HG03060 (cell line): ENCODE measurements at regions not wholly inside any gene's neighbourhood (a gene's known extent, or its start where the extent isn't known, plus 50 kb on each side); places are given as distances from the start of the nearest gene placed in this dataset.

Experiments
- ATAC-seq: cut with Tn5 transposase; IDR thresholded peaks from one replicate; pipeline ENCODE4 v1.9.1; 2021; ENCODE audit warnings: low read depth, moderate number of reproducible peaks; ENCODE audit not compliant: unreplicated experiment

DNA sequence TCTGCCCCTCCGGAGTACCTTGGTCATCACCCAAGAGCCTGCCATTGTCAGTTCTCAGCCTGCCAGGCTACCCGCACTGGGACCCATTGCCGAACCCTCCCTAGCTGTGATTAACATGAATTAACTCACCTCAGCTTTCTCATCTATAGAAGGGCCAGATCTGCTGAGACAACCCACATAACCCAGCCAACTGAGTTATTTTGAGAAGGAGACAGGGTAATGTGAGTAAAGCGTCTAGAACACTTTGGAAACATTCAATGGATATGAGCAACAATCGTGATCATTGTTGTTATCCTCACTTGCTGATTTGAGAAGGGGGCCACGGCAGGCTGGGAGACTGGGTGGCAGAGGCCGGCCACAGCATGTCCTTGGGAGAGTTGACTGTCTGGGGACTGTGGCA lies 196.8 kb downstream of the GLI2 start:
- no peak for ATAC-seq

DNA sequence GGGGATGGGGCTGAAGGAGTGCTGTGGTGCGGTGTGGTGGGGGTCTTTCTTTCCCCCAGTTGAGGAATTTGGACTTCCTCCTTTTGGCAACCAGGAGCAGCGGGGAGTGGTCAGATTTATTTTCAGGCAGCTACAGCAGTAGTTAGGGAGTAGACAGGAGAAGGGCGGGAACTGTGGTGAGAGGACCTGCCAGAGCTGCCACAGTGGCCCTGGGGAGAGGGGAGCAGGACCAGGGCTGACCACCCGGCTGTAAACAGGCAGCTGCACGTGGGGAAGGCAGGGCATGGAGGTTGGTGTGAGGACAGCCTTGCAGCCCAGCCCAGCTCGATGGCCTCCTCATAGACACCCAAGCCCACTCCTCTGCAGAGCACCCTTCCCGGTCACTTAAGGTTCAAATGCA lies 197.2 kb downstream of the GLI2 start:
- ATAC-seq, result no peak

DNA sequence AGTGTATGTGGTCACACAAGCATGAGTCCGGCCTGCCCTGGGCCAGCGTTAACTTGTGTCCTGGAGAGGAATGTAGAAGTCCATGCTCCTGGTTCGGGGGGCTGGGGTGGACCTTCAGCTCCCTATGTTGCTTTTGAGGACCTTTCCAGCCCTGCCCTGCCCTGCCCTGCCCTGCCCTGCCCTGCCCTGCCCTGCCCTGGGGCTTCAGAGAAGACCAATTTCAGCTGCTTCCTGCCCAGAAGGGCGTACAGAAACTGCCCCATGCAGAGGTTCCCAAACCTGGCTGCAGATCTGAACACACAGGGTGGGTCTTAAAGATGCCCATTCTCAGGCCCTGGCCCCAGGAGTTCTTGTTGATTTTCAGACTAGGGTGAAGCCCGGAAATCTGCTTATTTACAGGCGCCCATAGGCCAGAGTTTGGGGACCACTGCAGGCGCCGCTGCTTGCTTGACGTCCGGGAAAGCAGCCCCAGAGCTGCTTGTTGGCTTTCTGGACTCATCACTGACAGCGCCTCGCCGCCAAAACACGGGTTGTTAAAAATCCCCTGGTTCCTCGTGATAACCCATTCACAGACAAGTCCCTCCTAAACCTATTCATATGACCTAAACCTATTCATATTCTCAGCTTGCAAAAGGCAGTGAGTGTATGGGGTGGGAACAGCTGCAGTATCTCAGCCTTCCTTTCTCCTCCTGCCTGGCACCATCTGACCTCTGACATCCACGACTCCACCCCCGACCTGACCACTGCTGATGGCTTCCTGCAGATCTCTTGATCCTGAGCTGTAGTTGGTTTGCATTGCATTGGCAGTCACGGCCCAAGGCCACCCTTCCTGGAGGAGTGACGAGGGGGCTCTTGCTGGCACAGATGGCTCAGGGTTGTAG lies 198.3 kb downstream of the GLI2 start:
- no peak for ATAC-seq

DNA sequence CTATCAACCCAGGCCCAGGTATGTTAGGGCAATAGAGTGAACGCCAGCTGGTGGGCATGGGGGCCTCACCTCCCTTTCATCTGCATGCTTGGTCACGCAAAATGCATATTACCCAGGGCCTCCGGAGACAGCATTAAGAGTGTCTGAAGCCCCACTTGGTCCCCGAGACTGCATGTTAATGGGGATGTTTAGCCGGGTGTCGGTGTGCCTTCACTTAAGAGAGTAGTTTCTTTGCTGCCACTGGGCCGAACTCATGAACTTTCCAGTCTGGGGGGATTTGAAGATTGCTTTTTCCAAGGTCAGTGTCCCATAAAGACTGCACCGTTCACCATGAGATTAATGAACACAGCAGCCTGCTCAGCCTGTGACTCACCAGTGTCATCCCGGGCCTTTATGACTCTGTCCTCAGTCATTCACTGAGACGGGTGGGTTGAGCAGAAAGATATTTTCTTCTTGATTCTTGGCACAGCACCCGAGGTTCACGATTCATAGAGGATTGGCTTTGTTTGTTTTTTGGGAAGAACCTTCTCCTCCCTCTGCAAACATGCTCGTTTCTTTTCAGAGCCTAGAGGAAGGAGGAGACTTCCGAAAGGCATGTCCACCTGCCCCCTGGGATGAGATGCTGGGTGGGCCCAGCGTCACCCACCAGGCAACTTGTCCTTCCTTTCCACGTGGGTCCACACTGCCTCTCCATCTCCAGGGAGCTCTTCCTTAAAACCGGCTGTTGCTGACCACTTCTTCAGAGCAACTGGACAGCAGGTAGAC lies 199.1 kb downstream of the GLI2 start:
- ATAC-seq, result no peak

DNA sequence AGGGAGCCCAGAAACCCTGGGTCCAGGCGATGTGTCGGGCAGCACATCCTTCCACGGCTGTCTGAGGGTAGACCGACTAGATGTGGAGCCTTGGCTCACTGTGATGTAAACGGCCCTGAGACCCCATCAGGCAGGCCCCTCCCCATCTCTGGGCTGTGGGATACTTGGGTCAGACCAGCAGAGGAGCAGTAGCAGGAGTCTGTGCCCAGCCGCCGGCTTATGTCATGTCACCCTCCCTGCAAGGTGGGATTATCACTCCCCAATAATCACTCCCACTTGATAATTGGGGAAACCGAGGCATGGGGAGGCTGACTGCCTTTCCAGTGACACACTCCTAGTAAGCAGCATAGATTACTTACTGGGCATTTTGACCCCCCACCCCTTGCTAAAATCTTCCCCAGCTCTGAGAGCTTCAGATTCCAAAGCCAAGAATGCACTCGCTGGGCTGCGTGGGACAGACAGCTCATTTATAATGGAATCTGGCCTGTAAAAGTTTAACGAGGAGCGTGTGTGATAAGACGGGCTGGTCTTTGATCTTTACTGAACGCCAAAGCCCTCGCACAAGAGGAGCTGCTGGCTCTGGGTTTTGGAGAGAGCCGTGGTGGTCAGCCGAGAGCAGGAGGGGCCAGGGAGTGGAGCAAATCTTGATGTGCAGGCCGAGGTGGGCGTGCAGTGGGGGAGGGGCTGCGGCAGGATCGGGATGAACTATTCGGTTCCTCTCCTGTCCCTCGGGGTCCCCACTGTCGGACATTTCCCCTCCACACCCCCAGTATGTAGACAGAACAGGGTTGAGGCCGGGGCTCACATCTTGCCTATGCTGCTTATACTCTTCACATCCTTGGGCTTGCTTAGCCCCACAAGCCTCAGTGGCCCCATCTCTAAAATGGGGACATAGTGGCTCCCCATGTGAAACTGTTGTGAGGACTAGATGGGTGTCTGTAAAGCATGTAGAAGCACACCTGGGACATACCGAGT lies 200.0 kb downstream of the GLI2 start:
- ATAC-seq, result no peak

DNA sequence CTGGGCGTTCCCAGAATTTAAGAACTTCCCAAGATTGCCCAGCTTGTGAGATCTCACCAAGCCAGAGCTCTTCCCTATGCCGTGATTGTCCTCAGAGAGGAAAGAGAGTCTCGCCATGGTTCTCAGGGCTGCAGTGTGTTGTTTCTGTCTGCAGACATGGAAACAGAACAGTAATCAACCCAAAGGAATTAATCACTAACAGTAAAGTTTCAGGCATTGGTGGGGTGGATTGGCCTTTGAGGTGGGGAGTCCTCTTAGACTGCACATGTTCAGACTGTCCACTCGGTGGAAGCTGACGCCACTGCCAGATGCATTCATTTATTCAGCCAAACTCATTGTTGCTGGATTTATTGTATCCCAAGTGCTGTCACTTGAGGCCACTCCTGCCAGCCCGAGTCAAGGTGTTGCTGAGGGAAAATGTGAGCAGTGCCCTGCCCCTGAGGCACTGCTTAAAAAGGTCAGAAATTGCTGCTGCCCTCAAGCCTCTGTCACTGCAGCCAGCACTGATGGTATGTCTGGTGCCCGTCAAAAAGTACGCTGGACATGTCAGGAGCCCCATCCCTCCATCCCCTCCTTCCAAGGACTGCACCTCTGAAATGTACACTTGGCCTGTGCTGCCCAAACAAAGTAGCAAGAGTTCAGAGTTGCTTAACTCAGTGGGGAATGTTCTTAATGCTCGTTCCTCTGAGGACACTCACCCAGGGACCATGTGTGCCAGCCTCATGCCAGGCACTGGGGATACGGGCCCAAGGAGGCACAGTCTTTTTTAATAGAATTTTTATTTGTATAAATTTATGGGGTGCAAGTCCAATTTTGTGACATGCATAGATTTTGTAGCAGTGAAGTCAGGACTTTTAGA lies 201.0 kb downstream of the GLI2 start:
- ATAC-seq, result no peak

DNA sequence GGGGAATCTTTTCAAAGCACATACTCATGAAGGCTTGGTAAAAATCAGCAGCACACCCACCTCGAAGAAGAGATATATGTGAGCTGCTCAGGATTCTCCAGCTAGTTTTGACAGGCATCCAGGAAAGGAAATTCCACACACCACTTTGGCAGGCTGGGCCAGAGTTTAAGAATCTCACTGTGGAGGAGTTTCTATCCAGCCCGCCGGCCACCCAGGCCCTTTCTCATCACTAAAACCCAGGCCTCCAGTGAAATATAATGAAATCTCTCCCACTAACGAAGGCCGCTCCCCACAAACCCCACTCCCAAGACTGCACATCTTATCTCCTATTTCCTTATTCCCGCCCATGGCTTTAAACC lies 202.0 kb downstream of the GLI2 start:
- no peak for ATAC-seq

DNA sequence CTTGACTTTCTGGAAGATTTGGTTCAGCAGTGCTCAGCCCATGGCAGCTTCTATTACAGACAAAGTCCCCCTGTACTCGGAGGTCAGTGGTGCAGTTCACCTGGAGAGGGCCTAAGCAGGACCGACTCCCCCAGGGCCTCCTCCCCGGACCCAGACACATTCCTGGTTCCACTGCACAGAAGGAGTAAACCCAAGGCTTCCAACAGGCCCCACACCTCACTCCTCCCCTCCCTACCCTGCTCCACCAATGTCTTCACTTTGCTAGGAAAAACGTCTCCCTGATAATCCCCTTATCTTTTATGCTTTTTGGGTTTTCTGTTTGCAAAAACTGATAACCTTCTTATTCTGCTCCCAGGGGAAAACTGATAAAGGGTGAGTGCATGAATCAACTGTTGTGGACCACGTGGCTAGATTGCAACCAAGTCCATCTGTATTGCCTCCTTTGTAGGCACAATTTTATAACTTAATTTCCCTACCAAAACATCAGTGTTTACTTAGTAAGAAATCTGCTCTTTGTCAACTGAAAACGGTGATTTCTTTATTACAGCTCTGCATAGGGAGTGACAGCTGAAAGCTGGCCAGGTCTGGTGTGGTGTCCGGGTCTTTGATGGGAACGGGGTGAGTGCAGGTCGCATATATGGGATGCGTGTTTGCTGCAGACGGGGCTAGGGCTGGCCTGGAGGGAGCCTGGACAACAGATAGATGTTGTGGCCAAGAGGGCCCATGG lies 202.5 kb downstream of the GLI2 start:
- no peak for ATAC-seq

DNA sequence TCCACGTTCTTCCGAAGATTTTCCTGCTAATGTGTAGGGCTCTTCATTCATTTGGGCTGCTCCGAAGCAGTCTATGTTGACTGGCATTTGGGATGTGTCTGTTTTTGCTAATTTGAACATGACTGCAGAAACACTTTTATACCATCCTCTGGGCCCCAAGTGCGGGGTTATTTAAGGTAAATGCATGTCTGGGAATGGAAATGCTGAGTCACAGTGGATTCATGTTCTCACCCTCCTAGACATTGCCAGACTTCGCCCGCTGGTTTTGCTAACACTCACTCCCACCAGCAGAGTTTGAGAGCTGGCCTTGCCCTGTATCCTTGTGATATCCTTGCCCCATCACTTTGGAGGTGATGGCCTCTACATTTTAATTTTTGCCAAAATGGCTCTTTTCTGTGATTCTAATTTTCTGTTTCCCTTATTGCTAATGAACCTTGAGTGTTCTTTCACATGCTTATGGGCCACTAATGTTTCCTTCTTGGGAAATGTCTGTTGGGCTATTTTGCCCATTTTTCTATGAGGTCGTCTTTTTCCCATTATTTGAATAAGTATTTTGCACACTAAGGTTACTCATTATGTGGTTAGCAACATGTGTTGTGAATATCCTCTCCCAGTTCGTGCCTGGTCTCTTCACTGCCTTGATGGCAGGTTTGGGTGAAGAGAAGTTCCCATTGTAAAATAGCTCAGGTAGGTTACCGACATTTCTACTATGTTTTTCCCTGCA lies 204.1 kb downstream of the GLI2 start:
- ATAC-seq, result no peak

DNA sequence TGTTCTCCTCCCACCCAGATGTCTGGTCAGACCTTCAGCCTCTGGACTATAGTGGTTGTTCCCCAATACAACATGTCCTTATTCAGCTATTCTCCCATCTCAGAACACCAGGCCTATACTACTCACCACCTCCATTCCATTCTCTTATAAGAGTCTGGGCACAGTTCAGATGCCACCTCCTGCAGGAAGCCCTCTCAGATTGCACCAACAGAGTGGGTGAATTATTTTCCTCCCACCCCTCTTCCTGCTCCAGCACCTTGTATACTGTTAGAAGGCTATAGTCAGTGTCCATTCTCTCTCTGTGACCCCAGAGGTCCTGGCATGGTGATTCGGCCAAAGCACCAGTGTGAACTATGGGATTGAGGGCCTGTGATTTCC lies 204.6 kb downstream of the GLI2 start:
- ATAC-seq, result no peak

DNA sequence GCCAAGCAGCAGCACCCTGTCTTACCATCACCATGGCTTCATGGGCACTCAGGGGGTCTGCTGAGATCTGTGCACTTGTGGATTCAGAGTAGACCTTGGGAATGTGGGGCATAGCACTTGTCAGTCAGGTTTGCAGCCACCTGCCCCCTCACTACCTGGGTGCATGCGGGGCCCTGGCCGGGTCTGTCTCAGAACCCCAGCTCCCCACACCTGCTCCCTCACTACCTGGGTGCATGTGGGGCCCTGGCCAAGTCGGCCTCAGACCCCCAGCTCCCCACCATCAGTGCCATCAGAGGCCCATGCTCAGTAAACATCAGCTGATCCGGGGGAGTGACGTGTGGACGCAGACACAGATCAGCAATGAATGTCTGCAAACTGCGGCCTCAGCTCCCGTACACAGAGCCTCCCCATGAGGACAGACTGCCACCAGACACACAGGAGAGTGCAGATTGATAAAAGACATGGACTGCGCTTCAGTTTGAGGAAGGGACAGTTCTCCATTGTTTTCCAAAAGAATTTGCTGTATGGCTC lies 205.1 kb downstream of the GLI2 start:
- ATAC-seq, result no peak

DNA sequence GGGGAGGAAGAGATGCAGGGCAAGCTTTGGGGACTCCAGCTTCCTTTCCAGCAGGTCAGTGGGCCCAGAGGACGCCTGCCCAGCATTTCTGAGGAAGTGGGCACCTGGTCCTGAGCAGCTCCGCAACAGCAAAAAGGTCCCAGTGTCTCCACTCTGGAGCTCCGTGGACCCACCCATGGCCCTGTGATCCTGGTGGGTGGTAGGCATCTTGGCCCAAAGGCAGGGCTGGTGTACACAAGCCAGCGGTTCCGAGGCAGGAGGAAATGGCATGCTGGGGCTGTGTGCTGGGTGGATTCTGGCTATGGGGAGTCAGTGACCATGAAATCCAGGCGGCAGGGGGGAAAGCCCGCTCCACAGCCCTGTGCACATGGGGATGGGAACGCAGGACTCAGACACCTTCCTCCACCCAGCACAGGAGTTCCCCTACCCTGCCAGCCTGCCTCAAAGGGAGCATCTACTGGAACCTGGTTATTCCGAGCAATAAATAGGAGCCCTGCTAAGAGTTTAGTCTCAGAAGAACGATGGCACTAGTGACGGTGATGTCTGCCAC lies 206.0 kb downstream of the GLI2 start:
- no peak for ATAC-seq

DNA sequence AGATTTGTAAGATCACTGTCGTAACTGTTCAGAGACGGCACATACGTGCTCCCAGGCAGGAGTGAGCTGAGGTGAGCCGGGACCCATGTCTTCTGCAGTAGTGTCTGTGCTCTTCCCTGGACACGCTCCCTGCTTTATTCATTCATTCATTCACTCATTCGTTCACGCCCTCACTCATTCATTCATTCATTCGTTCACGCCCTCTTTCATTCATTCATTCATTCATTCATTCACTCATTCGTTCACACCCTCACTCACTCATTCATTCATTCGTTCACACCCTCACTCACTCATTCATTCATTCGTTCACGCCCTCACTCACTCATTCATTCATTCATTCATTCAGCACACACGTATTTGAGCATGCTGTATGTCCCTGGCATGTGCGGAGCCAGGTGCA lies 207.0 kb downstream of the GLI2 start:
- no peak for ATAC-seq

DNA sequence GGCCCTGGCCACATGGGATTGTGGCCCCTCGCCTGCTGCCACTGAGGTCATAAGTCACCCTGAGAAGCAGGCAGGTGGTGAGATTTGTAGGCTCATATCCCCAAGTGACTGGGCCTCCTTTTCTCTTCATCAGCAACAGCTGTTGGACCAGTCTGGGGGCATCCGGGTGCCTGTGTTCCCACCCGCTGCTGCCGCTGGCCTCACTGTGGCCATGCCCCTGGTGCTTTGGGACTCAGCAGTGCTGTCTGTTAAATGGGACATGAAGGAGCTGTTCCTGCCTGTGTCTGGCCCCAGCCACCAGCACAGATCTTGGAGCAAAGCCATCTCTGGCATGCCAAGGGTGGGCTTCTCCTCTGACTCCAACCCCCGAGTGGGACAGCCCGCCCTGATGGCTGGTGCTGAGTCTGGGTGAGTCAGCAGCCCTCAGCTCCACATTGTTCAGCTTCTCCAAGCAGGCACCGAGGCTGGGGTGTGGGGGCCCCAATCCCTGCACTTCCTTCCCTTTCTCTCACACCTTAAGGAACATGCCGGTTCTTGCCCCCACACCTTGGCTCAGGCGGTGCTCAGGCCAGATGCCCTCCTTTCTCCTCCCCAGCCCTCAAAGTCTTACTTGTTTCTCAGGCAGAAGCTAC lies 207.9 kb downstream of the GLI2 start:
- no peak for ATAC-seq

DNA sequence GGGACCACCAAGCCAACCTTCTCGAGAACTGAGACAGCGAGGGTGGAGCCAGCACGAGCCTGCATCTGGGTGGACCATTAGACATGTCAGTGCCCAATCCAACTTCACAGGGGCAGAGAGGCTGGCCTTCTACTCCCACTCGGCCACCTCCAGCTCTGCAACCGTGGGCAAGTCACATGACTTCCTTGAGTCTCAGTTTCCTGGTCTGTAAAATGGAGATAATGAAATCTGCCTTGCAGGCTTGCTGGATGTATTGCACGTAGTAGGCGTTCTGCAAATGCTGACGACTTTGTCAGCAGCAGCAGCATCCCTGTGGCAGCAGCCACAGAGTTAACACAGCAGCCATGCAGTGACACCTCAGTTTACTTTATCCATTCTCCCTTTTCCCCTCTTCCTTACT lies 208.9 kb downstream of the GLI2 start:
- no peak for ATAC-seq

DNA sequence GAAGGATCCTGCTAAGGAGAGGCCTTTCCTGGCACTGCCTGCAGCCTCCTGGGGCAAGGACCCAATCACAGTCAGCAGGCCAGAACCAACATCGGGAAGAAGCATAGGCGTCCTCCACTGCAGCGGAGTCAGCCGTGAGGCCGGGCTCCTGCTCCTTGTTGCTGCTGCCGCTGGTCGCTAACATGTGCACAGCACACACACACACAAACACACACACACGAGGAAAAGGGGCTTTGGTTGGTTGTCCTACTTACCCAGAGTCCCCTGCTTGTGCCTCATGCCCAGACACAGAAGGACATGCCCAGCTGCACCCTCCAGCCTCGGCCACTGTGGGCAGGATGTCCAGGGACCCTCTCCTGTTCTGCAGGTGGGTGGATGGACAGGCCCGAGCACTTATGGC lies 209.4 kb downstream of the GLI2 start:
- ATAC-seq, result no peak

DNA sequence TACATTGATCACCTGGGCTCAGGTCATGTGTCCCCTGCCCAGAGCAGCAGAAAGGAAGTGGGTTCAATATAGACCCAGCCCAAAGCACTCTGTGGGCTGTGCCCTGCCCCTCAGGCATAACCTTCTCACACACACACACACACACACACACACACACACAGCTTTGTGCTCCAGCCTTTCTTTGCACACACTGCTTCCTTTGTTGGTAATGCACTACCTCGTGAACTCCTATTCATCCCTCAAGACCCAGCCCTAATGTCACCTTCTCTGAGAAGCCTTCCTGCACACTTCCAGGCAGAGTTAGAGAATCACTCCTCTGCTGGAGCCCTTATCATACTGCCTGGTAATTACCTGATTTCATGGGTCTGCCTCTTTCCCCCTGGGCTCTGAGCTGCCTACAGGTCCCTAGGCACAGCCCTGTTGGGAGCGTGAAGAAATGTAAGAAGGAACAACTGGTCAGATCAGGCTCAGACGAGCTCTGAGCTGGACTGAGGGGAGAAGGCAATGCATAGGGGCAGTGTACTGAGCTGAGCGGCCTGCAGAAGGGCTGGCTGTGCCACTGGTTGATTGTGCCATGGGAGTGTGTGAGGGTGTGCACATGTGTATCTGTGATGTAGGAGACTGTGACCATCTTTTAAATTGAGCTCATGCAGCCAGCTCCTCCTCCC lies 210.3 kb downstream of the GLI2 start:
- no peak for ATAC-seq
